GM20431 (cell line): ENCODE measurements at regions not wholly inside any gene's neighbourhood (a gene's known extent, or its start where the extent isn't known, plus 50 kb on each side); places are given as distances from the start of the nearest gene placed in this dataset.
"Not testable (repeated sequence)": the region's sequence is repeated elsewhere in the genome, so short reads cannot be mapped to it uniquely, and the experiment has no call there.

Source experiments
- in situ Hi-C: fragments of 300-500 bp; cut with MseI, MboI; formaldehyde crosslinking; loops from one replicate; pipeline ENCODE4 v1.15.0; 2020; ENCODE audit warnings: low sequenced_read_pairs; ENCODE audit not compliant: unreplicated experiment

- in situ Hi-C loops, result no loop called here
Observed at GRCh38 chr20:40294175-40294574, 394.9 kb downstream of the MAFB start.

DNA sequence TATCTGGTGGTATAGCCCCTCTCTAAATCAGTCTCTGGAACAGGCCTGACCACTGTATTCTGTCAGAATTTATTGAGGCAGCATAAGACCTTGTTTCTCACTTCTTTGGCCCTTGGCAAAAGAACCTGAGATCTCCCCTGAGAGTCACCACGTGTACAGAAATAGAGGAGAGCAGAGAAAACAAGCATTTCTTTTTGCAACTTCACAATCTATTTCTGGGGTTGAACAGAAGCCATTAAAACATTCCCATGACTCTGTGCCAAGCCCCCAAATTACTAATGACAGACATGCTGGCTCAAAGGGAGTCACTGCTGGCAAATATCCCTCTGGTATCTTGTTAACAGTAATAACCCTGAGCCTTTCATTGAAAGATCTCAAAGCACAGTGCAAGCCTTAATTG is 395.3 kb downstream of the MAFB start:
- in situ Hi-C loops, result no loop called here

GRCh38 chr20:40291493-40292135 is 397.4 kb downstream of the MAFB start:
- in situ Hi-C loops, result no loop called here

DNA sequence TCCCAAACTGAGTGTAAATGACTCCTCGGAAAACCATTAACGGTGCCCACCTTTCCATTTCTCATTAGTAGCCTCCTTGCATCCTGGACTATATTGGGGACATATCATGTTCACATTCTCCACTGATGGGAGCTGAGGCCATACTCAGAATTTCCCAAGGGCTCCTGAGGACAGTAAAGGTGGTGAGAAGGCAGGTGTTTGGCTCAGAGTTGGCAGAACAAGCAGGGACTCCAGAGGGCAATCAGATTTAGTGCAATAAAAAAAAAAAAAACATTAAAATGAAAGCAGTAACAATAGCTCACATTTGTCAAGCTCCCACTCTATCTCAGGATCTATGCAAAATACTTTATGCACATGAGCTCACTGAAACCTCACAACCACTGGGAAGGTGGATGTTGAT is 401.4 kb downstream of the MAFB start:
- in situ Hi-C loops, result no loop called here

- in situ Hi-C loops, result no loop called here
Observed at GRCh38 chr20:40286975-40287531, 402.0 kb downstream of the MAFB start.

GRCh38 chr20:40284611-40285010 is 404.4 kb downstream of the MAFB start:
- in situ Hi-C loops, result no loop called here

- in situ Hi-C loops, result no loop called here
Observed at GRCh38 chr20:40283689-40284088, 405.3 kb downstream of the MAFB start.

DNA sequence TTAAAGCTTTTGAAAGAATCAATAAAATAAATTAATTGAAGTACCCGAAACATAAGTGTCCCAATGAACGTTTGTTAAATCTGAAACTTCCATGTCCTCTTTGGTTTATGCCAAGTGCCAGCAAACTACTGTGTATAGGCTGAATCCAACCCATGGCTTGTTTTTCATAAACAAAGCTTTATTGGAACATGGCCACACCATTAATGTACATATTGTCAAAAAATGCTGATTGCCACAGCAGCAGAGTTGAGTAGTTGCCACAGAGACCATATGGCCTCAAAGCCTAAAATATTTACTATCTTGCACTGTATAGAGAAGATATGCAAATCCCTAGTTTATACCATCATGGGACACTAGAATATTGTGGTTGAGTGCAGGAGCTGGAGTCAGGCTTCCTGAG is 406.1 kb downstream of the MAFB start:
- in situ Hi-C loops, result no loop called here

- in situ Hi-C loops, result no loop called here
Observed at GRCh38 chr20:40282541-40282940, 406.5 kb downstream of the MAFB start.

- in situ Hi-C loops, result no loop called here
Observed at GRCh38 chr20:40280616-40281015, 408.4 kb downstream of the MAFB start.

DNA sequence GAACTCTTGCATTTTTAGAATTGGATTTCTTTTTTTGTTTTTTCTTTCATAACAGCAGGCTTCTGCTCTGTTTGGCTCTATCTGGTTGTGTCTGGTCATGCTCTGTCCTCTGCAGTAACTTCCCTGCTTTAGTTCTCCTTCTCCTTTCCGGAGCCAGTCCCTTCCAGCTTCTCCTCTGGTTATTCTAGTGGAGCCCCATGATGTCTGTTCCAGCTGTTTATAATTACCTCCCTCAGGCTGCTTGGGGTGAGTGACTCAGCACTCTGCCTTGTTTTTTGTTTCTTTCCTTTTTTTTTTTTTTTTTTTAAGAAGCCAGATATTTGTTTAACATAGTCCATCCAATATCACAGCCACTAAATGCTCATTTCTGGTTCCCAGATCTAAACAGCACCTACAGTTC is 409.6 kb downstream of the MAFB start:
- in situ Hi-C loops, result no loop called here

DNA sequence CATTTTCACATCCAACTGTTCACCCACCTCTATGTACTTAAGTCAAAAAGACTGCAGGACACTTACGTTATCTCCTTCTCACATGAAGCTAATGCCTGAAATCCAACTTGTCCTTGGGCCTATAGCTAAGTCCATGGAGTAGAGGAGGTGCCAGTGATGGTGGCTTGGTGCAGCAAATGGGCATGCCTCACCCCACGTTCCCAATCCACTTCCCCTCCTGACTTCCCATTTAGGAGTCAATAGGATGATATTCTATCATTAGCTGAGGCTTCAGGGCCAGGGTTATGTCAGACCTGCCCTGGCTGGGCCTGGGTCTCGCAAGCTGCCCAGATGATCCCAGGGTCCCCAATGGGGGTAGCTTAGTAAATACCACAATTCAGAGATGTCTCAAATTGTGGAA is 410.4 kb downstream of the MAFB start:
- in situ Hi-C loops, result no loop called here

DNA sequence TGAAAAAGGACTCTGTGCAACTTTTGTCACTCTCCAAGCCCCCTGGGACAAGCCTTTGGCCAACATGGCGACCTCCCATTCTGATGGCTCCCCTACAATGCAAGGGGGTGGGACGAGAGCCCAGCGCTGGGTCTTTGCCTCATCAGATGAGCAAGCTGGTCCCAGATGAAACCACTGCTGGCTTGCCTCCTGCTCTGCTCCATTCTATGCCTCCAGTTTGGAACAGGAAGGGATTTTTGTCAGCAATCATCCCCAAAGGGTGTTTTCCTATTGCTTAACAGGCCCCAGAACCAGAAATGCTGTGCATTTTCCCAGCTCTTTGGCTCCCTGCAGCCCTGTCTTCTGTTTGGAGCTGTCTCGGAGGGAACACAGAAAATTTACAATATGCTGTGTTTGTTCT is 412.7 kb downstream of the MAFB start:
- in situ Hi-C loops, result no loop called here

- in situ Hi-C loops, result no loop called here
Observed at GRCh38 chr20:40275738-40276137, 413.3 kb downstream of the MAFB start.

GRCh38 chr20:40274912-40275533 is 414.0 kb downstream of the MAFB start:
- in situ Hi-C loops, result no loop called here

DNA sequence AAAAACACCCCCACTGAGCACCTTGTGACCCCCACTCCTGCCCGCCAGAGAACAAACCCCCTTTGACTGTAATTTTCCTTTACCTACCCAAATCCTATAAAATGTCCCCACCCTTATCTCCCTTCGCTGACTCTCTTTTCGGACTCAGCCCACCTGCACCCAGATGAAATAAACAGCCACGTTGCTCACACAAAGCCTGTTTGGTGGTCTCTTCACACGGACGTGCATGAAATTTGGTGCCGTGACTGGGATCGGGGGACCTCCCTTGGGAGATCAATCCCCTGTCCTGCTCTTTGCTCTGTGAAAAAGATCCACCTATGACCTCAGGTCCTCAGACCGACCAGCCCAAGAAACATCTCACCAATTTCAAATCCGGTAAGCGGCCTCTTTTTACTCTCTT is 419.8 kb downstream of the MAFB start:
- in situ Hi-C loops, result not testable (repeated sequence)

- in situ Hi-C loops, result no loop called here
Observed at GRCh38 chr20:40268321-40269075, 420.5 kb downstream of the MAFB start.

- in situ Hi-C loops, result no loop called here
Observed at GRCh38 chr20:40265825-40266533, 423.1 kb downstream of the MAFB start.

GRCh38 chr20:40262219-40262618 is 426.8 kb downstream of the MAFB start:
- in situ Hi-C loops, result no loop called here

GRCh38 chr20:40258931-40259330 is 430.1 kb downstream of the MAFB start:
- in situ Hi-C loops, result no loop called here

DNA sequence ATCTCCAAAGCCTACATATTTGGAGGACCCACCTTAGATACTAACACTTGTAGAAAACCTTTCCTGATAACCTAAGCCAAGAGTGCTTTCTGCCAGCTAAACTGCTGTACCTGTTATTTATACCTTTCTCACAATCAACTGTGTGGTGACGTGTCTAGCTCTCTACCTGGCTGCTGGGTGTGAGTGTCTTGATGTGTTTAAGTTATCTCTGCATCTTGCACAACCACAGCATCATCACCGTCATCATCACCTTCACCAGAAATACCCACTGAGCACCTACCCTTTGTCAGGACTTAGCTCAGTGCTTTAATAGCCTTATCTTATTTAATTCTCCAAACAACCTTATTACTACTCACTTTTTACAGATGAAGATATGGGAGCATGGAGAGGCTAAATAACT is 431.3 kb downstream of the MAFB start:
- in situ Hi-C loops, result no loop called here
